HCT116 (cell line): ENCODE measurements at regions not wholly inside any gene's neighbourhood (a gene's known extent, or its start where the extent isn't known, plus 50 kb on each side); places are given as distances from the start of the nearest gene placed in this dataset.

Experiments
- ATAC-seq: fragments of 200-7000 bp; cut with Tn5 transposase; 2 replicates; pipeline ENCODE4 v1.9.1; 2020; ENCODE audit warnings: mild to moderate bottlenecking, moderate library complexity
- BruUV-seq: library from RNA; stranded (reverse); fragments of 400-500 nt; replicated peaks from 2 replicates; lab custom pipeline; 2021; lab: Mats Ljungman, UMichigan
- CTCF ChIA-PET: fragments of 300-600 bp; sonication (Branson Sonifier 250); formaldehyde crosslinking; loops from one replicate; lab custom pipeline; 2021; ENCODE audit warnings: antibody characterized with exemption; lab: Charles Lee
- POLR2A ChIA-PET: fragments of 300-600, 350-600 bp; sonication (Branson Sonifier 250); formaldehyde crosslinking; loops from one replicate; lab custom pipeline; 2021; ENCODE audit warnings: antibody characterized with exemption; lab: Charles Lee
- RAD21 ChIA-PET, 2 experiments: fragments of 300-600 bp; sonication (Branson Sonifier 250); formaldehyde crosslinking; loops; one replicate each; lab custom pipeline; 2023; ENCODE audit warnings: low total read pairs in 2 of 2; ENCODE audit not compliant: uncharacterized antibody in 2 of 2, unreplicated experiment in 2 of 2, low non-redundant PET in 1 of 2; lab: Charles Lee
- DNase-seq: peaks from one replicate; pipeline ENCODE4 v3.0.0-alpha.2; 2010; ENCODE audit warnings: low read depth, low spot score
- H2AFZ ChIP-seq: fragments of 200-600 bp; shearing (Covaris generic), sonication (generic); 2 replicates; pipeline ENCODE4 v1.6.1; 2017; ENCODE audit warnings: low read depth, mixed run types, mixed read lengths, antibody characterized with exemption, low read length; ENCODE audit not compliant: poor library complexity, severe bottlenecking
- H3K27ac ChIP-seq: 2 replicates; pipeline ENCODE4 v1.5.1; 2012; ENCODE audit warnings: low read depth, low read length
- H3K27me3 ChIP-seq: fragments of 200-600 bp; sonication (generic); 2 replicates; pipeline ENCODE4 v1.6.1; 2016; ENCODE audit warnings: mixed run types, low read length, mixed read lengths; ENCODE audit not compliant: insufficient read depth
- H3K36me3 ChIP-seq, 2 experiments: fragments of 200-500 bp in 1 of 2; fragments of 200-600 bp in 1 of 2; sonication (Bioruptor generic) in 1 of 2; sonication (generic) in 1 of 2; 2 replicates each; pipeline versions ENCODE4 v1.5.1 to v1.6.1; 2014 to 2016; ENCODE audit warnings: low read length in 2 of 2, inconsistent platforms in 1 of 2, mixed read lengths in 1 of 2, mixed run types in 1 of 2; ENCODE audit not compliant: insufficient read depth in 2 of 2, control insufficient read depth in 1 of 2
- H3K4me1 ChIP-seq, 2 experiments: fragments of 200-600 bp in 1 of 2; sonication (generic) in 1 of 2; 2 replicates each; pipeline versions ENCODE4 v1.5.1 to v1.6.1; 2012 to 2017; ENCODE audit warnings: low read length in 2 of 2, inconsistent platforms in 1 of 2, mild to moderate bottlenecking in 1 of 2, mixed read lengths in 1 of 2, mixed run types in 1 of 2, moderate library complexity in 1 of 2; ENCODE audit not compliant: insufficient read depth in 2 of 2, control insufficient read depth in 1 of 2
- H3K4me2 ChIP-seq: fragments of 200-600 bp; sonication (generic); 2 replicates; pipeline ENCODE4 v1.6.1; 2017; ENCODE audit warnings: mixed run types, low read length, mixed read lengths
- H3K4me3 ChIP-seq, 2 experiments: fragments of 200-600 bp in 1 of 2; sonication (generic) in 1 of 2; replicated peaks in 1 of 2; 2 replicates each; pipeline ENCODE4 v1.5.1; 2011 to 2016; ENCODE audit warnings: low read length in 2 of 2, control low read depth in 1 of 2, low read depth in 1 of 2, mild to moderate bottlenecking in 1 of 2, mixed read lengths in 1 of 2, mixed run types in 1 of 2
- H3K79me2 ChIP-seq: fragments of 200-600 bp; sonication (generic); 2 replicates; pipeline ENCODE4 v1.6.1; 2017; ENCODE audit warnings: mild to moderate bottlenecking, mixed run types, low read length, moderate library complexity, mixed read lengths; ENCODE audit not compliant: insufficient read depth
- H3K9ac ChIP-seq: fragments of 200-600 bp; sonication (generic); 2 replicates; pipeline ENCODE4 v1.6.1; 2016; ENCODE audit warnings: low read length, mixed read lengths
- H3K9me2 ChIP-seq: fragments of 200-600 bp; sonication (generic), shearing (Covaris generic); 2 replicates; pipeline ENCODE4 v1.6.1; 2017; ENCODE audit warnings: mixed run types, mild to moderate bottlenecking, moderate library complexity; ENCODE audit not compliant: insufficient read depth
- H3K9me3 ChIP-seq, 2 experiments: fragments of 200-500 bp in 1 of 2; fragments of 200-600 bp in 1 of 2; sonication (Bioruptor generic) in 1 of 2; sonication (generic) in 1 of 2; 2 replicates each; pipeline ENCODE4 v1.6.1; 2014 to 2017; ENCODE audit warnings: low read length in 2 of 2, mixed read lengths in 2 of 2, inconsistent platforms in 1 of 2, low read depth in 1 of 2, mild to moderate bottlenecking in 1 of 2, mixed run types in 1 of 2, moderate library complexity in 1 of 2; ENCODE audit not compliant: control insufficient read depth in 1 of 2, insufficient read depth in 1 of 2
- H4K20me1 ChIP-seq: fragments of 200-600 bp; sonication (generic), shearing (Covaris generic); 2 replicates; pipeline ENCODE4 v1.6.1; 2017; ENCODE audit warnings: mixed run types, mild to moderate bottlenecking, moderate library complexity; ENCODE audit not compliant: insufficient read depth
- CBX3 ChIP-seq: IDR thresholded peaks from 2 replicates; pipeline ENCODE4 v1.6.1; 2012; ENCODE audit warnings: low read depth
- CEBPB ChIP-seq: IDR thresholded peaks from 2 replicates; pipeline ENCODE4 v1.6.1; 2012; ENCODE audit warnings: low read depth
- CTCF ChIP-seq, 3 experiments: fragments of 200-600 bp in 1 of 3; sonication (generic) in 1 of 3; IDR thresholded peaks in 2 of 3; conservative IDR thresholded peaks in 1 of 3; 2 replicates each; pipeline ENCODE4 v1.5.1; 2012 to 2017; ENCODE audit warnings: low read depth in 2 of 3, low read length in 2 of 3, antibody characterized with exemption in 1 of 3, borderline replicate concordance in 1 of 3, control low read depth in 1 of 3, mild to moderate bottlenecking in 1 of 3, mixed read lengths in 1 of 3, mixed run types in 1 of 3, moderate library complexity in 1 of 3; ENCODE audit not compliant: insufficient read depth in 1 of 3
- EZH2phosphoT487 ChIP-seq: fragments of 200-600 bp; IDR thresholded peaks from 2 replicates; pipeline ENCODE4 v1.6.1; 2018; ENCODE audit warnings: antibody characterized with exemption, borderline replicate concordance
- FOSL1 ChIP-seq: IDR thresholded peaks from 2 replicates; pipeline ENCODE4 v1.6.1; 2012; ENCODE audit warnings: low read depth
- POLR2A ChIP-seq: IDR thresholded peaks from 2 replicates; pipeline ENCODE4 v1.7.0; 2011; ENCODE audit warnings: borderline replicate concordance; ENCODE audit not compliant: insufficient read depth, insufficient read length; ENCODE audit errors: extremely low read depth
- POLR2AphosphoS5 ChIP-seq: IDR thresholded peaks from 2 replicates; pipeline ENCODE4 v1.6.1; 2011; ENCODE audit warnings: mild to moderate bottlenecking, low read depth, low read length, moderate library complexity
- RAD21 ChIP-seq: IDR thresholded peaks from 2 replicates; pipeline ENCODE4 v1.6.1; 2012; ENCODE audit warnings: low read depth, mild to moderate bottlenecking
- REST ChIP-seq: IDR thresholded peaks from 2 replicates; pipeline ENCODE4 v1.6.1; 2012; ENCODE audit warnings: low read depth
- SIN3A ChIP-seq: IDR thresholded peaks from 2 replicates; pipeline ENCODE4 v1.6.1; 2012; ENCODE audit warnings: low read depth
- SP1 ChIP-seq: IDR thresholded peaks from 2 replicates; pipeline ENCODE4 v1.6.1; 2012; ENCODE audit warnings: low read depth
- SRF ChIP-seq: IDR thresholded peaks from 2 replicates; pipeline ENCODE4 v1.6.1; 2012; ENCODE audit warnings: low read depth
- ZBTB33 ChIP-seq: IDR thresholded peaks from 2 replicates; pipeline ENCODE4 v1.6.1; 2011; ENCODE audit warnings: mild to moderate bottlenecking, low read length, moderate library complexity; ENCODE audit not compliant: insufficient replicate concordance; ENCODE audit errors: extremely low read depth
- ZFX ChIP-seq: fragments of 450-650 bp; IDR thresholded peaks from 2 replicates; pipeline ENCODE4 v1.6.1; 2017
- intact Hi-C: fragments of 100-400 bp; cut with micrococcal nuclease; formaldehyde crosslinking; loops from 2 replicates; pipeline ENCODE4 v1.10.0; 2022

- H4K20me1 ChIP-seq, result no peaks in the 10 kb centered on the region
- DNase-seq (no peak), ATAC-seq (no peak)
- no peak overlapping the region for H3K27ac ChIP-seq
- H3K9ac ChIP-seq, result no peak overlapping the region
- H3K27me3 ChIP-seq, result no peaks in the 10 kb centered on the region
- no peaks in the 10 kb centered on the region for H3K9me3 ChIP-seq
- ChIA-PET POLR2A (no interaction called here), RAD21 (no interaction called here), CTCF (no interaction called here)
- intact Hi-C loops, result no loop called here
- H3K79me2 ChIP-seq, result no peaks in the 10 kb centered on the region
- no peaks in the 10 kb centered on the region for H3K36me3 ChIP-seq
- H2AFZ ChIP-seq, result no peak overlapping the region
- TF ChIP-seq SP1 (no peak), POLR2AphosphoS5 (no peak)
- H3K4me1 ChIP-seq, result no peaks in the 10 kb centered on the region
- no TSS peak for BruUV-seq
- H3K9me2 ChIP-seq, result no peaks in the 10 kb centered on the region
- no peak overlapping the region for H3K4me3 ChIP-seq
- no peak overlapping the region for H3K4me2 ChIP-seq
Observed at GRCh38 chr3:145017959-145018358, 1046.3 kb downstream of the DIPK2A start.

GRCh38 chr3:145022447-145022846 is 1050.8 kb downstream of the DIPK2A start:
- intact Hi-C loops, result no loop called here
- H2AFZ ChIP-seq, result no peak overlapping the region
- H3K27me3 ChIP-seq, result no peaks in the 10 kb centered on the region
- DNase-seq (no peak), ATAC-seq (no peak)
- ChIA-PET RAD21 (no interaction called here), POLR2A (no interaction called here), CTCF (no interaction called here)
- no peak overlapping the region for H3K9ac ChIP-seq
- H3K79me2 ChIP-seq, result no peaks in the 10 kb centered on the region
- no TSS peak for BruUV-seq
- no peak overlapping the region for H3K4me2 ChIP-seq
- no peaks in the 10 kb centered on the region for H3K36me3 ChIP-seq
- H3K4me1 ChIP-seq, result no peaks in the 10 kb centered on the region
- no peak overlapping the region for H3K27ac ChIP-seq
- H3K9me3 ChIP-seq, result no peaks in the 10 kb centered on the region
- H3K9me2 ChIP-seq, result no peaks in the 10 kb centered on the region
- H4K20me1 ChIP-seq, result no peaks in the 10 kb centered on the region
- H3K4me3 ChIP-seq, result no peak overlapping the region
- no peak for TF ChIP-seq RAD21
- no peak for TF ChIP-seq FOSL1
- no peak for TF ChIP-seq SP1
- TF ChIP-seq POLR2A, result no peak
- no peak for TF ChIP-seq ZFX
- TF ChIP-seq POLR2AphosphoS5, result no peak
- TF ChIP-seq CBX3, result no peak
- no peak for TF ChIP-seq CEBPB
- no peak for TF ChIP-seq CTCF (IDR thresholded peaks at IDR 0.05 in 2 of 3, conservative IDR thresholded peaks at IDR 0.05 in 1 of 3; ENCODE audit: borderline replicate concordance in 1 of 3, insufficient read depth in 1 of 3, low read depth in 2 of 3, low read length in 2 of 3)
- no peak for TF ChIP-seq REST
- TF ChIP-seq SRF, result no peak
- no peak for TF ChIP-seq SIN3A
- no peak for TF ChIP-seq EZH2phosphoT487
- TF ChIP-seq ZBTB33, result no peak
